GM23338 (cell line): ENCODE measurements at regions not wholly inside any gene's neighbourhood (a gene's known extent, or its start where the extent isn't known, plus 50 kb on each side); places are given as distances from the start of the nearest gene placed in this dataset.

Source experiments
- CREB1 ChIP-seq: fragments of 250-450 bp; sonication (Bioruptor Pico); IDR thresholded peaks from 2 replicates; pipeline ENCODE4 v1.5.0; 2020; ENCODE audit warnings: low read depth, mild to moderate bottlenecking, moderate library complexity
- EZH2 ChIP-seq: fragments of 200-600 bp; sonication (generic); IDR thresholded peaks from one replicate; pipeline ENCODE4 v1.8.0; 2017; ENCODE audit warnings: antibody characterized with exemption, mild to moderate bottlenecking, low read depth; ENCODE audit not compliant: unreplicated experiment
- EZH2phosphoT487 ChIP-seq: fragments of 200-600 bp; sonication (generic); IDR thresholded peaks from one replicate; pipeline ENCODE4 v1.8.1; 2018; ENCODE audit warnings: antibody characterized with exemption; ENCODE audit not compliant: unreplicated experiment
- POLR2AphosphoS5 ChIP-seq: IDR thresholded peaks from 2 replicates; pipeline ENCODE4 v1.6.1; 2016; ENCODE audit warnings: antibody characterized with exemption, low read depth
- ZNF331 ChIP-seq: fragments of 250-450 bp; sonication (Bioruptor Pico); IDR thresholded peaks from 2 replicates; pipeline ENCODE4 v1.5.0; 2020; ENCODE audit warnings: low read depth, mild to moderate bottlenecking, moderate library complexity
- TF ChIP-seq, protein P1 (sequence below), 2 experiments: fragments of 200-600 bp in 1 of 2; sonication (generic) in 1 of 2; conservative IDR thresholded peaks; 2 replicates each; pipeline versions ENCODE4 v1.5.1 to v1.6.1; 2016 to 2017; ENCODE audit warnings: antibody characterized with exemption in 2 of 2, low read depth in 2 of 2, mild to moderate bottlenecking in 2 of 2, moderate library complexity in 1 of 2
- TF ChIP-seq, protein P2 (sequence below): IDR thresholded peaks from one replicate; pipeline ENCODE4 v1.6.1; 2018; ENCODE audit warnings: antibody characterized with exemption; ENCODE audit not compliant: unreplicated experiment
- TF ChIP-seq, protein P3 (sequence below): fragments of 250-450 bp; sonication (Bioruptor Pico); IDR thresholded peaks from 2 replicates; pipeline ENCODE4 v1.5.0; 2020; ENCODE audit warnings: mild to moderate bottlenecking, moderate library complexity

DNA sequence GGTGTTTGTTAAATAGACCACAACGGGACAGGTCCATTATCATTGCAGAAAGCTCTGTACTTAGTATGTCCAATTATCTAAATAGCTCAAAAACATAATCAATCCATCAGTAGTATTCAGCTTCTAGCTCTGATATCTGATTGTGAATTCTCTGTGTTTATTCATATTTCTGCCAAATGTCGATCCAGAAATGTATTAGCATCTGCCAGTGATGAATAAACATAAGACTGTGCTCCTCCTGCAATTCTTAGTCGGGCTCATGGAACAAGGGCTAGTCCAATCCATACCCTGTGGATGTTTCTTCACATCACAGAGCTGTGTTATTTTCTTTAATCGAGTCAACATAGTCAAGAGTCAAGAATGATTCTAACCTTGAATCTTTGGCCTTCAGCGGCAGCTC, 1612.1 kb upstream of the WWC1 start:
- TF ChIP-seq, protein P1, sequence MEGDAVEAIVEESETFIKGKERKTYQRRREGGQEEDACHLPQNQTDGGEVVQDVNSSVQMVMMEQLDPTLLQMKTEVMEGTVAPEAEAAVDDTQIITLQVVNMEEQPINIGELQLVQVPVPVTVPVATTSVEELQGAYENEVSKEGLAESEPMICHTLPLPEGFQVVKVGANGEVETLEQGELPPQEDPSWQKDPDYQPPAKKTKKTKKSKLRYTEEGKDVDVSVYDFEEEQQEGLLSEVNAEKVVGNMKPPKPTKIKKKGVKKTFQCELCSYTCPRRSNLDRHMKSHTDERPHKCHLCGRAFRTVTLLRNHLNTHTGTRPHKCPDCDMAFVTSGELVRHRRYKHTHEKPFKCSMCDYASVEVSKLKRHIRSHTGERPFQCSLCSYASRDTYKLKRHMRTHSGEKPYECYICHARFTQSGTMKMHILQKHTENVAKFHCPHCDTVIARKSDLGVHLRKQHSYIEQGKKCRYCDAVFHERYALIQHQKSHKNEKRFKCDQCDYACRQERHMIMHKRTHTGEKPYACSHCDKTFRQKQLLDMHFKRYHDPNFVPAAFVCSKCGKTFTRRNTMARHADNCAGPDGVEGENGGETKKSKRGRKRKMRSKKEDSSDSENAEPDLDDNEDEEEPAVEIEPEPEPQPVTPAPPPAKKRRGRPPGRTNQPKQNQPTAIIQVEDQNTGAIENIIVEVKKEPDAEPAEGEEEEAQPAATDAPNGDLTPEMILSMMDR (conservative IDR thresholded peaks at IDR 0.05; ENCODE audit: low read depth in 2 of 2) = no peak
- TF ChIP-seq, protein P2, sequence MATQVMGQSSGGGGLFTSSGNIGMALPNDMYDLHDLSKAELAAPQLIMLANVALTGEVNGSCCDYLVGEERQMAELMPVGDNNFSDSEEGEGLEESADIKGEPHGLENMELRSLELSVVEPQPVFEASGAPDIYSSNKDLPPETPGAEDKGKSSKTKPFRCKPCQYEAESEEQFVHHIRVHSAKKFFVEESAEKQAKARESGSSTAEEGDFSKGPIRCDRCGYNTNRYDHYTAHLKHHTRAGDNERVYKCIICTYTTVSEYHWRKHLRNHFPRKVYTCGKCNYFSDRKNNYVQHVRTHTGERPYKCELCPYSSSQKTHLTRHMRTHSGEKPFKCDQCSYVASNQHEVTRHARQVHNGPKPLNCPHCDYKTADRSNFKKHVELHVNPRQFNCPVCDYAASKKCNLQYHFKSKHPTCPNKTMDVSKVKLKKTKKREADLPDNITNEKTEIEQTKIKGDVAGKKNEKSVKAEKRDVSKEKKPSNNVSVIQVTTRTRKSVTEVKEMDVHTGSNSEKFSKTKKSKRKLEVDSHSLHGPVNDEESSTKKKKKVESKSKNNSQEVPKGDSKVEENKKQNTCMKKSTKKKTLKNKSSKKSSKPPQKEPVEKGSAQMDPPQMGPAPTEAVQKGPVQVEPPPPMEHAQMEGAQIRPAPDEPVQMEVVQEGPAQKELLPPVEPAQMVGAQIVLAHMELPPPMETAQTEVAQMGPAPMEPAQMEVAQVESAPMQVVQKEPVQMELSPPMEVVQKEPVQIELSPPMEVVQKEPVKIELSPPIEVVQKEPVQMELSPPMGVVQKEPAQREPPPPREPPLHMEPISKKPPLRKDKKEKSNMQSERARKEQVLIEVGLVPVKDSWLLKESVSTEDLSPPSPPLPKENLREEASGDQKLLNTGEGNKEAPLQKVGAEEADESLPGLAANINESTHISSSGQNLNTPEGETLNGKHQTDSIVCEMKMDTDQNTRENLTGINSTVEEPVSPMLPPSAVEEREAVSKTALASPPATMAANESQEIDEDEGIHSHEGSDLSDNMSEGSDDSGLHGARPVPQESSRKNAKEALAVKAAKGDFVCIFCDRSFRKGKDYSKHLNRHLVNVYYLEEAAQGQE = no peak
- TF ChIP-seq ZNF331 (CRISPR knock-in tag) (no peak), EZH2 (no peak), EZH2phosphoT487 (no peak), POLR2AphosphoS5 (no peak), CREB1 (CRISPR knock-in tag) (no peak)
- TF ChIP-seq, protein P3, sequence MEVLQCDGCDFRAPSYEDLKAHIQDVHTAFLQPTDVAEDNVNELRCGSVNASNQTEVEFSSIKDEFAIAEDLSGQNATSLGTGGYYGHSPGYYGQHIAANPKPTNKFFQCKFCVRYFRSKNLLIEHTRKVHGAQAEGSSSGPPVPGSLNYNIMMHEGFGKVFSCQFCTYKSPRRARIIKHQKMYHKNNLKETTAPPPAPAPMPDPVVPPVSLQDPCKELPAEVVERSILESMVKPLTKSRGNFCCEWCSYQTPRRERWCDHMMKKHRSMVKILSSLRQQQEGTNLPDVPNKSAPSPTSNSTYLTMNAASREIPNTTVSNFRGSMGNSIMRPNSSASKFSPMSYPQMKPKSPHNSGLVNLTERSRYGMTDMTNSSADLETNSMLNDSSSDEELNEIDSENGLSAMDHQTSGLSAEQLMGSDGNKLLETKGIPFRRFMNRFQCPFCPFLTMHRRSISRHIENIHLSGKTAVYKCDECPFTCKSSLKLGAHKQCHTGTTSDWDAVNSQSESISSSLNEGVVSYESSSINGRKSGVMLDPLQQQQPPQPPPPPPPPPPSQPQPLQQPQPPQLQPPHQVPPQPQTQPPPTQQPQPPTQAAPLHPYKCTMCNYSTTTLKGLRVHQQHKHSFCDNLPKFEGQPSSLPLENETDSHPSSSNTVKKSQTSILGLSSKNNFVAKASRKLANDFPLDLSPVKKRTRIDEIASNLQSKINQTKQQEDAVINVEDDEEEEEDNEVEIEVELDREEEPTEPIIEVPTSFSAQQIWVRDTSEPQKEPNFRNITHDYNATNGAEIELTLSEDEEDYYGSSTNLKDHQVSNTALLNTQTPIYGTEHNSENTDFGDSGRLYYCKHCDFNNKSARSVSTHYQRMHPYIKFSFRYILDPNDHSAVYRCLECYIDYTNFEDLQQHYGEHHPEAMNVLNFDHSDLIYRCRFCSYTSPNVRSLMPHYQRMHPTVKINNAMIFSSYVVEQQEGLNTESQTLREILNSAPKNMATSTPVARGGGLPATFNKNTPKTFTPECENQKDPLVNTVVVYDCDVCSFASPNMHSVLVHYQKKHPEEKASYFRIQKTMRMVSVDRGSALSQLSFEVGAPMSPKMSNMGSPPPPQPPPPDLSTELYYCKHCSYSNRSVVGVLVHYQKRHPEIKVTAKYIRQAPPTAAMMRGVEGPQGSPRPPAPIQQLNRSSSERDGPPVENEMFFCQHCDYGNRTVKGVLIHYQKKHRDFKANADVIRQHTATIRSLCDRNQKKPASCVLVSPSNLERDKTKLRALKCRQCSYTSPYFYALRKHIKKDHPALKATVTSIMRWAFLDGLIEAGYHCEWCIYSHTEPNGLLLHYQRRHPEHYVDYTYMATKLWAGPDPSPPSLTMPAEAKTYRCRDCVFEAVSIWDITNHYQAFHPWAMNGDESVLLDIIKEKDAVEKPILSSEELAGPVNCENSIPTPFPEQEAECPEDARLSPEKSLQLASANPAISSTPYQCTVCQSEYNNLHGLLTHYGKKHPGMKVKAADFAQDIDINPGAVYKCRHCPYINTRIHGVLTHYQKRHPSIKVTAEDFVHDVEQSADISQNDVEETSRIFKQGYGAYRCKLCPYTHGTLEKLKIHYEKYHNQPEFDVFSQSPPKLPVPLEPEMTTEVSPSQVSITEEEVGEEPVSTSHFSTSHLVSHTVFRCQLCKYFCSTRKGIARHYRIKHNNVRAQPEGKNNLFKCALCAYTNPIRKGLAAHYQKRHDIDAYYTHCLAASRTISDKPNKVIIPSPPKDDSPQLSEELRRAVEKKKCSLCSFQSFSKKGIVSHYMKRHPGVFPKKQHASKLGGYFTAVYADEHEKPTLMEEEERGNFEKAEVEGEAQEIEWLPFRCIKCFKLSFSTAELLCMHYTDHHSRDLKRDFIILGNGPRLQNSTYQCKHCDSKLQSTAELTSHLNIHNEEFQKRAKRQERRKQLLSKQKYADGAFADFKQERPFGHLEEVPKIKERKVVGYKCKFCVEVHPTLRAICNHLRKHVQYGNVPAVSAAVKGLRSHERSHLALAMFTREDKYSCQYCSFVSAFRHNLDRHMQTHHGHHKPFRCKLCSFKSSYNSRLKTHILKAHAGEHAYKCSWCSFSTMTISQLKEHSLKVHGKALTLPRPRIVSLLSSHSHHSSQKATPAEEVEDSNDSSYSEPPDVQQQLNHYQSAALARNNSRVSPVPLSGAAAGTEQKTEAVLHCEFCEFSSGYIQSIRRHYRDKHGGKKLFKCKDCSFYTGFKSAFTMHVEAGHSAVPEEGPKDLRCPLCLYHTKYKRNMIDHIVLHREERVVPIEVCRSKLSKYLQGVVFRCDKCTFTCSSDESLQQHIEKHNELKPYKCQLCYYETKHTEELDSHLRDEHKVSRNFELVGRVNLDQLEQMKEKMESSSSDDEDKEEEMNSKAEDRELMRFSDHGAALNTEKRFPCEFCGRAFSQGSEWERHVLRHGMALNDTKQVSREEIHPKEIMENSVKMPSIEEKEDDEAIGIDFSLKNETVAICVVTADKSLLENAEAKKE = no peak
